ENCODE measurements at regions not wholly inside any gene's neighbourhood (a gene's known extent, or its start where the extent isn't known, plus 50 kb on each side); places are given as distances from the start of the nearest gene placed in this dataset.
A peak's percentile ranks its signal among the peaks of the same experiment; 100 is the strongest.

DNA sequence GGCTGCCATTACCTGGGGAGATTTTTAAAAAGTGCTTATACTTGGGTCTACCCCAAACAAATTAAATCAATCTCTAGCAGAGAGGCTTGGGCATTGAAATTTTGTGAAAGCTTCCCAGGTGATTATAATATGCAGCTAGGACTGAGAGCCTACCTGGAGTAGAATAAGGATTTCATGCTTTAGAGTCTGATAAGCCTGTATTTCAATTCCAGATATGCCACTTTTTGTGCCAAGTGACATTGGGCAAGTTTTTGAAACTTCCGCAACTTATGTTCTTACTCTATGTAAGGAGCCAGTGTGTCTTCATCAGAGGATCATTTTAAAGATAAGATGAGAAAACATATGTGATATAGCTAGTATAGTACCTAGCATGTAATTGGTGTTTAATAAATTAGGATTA lies 159.8 kb upstream of the LRIG3 start:
- no peaks in the 10 kb centered on the region for H3K79me2 ChIP-seq (ENCODE audit: control insufficient read depth, insufficient read depth, low read length)
- DNase-seq (ENCODE audit: low read depth in 2 of 2), result no peak
- H4K20me1 ChIP-seq (ENCODE audit: control insufficient read depth, extremely low read depth, insufficient read depth, low read length), result no peaks in the 10 kb centered on the region
- peaks cover 8% of the 10 kb centered on the region for H3K4me1 ChIP-seq (ENCODE audit: control insufficient read depth, extremely low read depth, insufficient read depth, low read length)
- no peak overlapping the region for H3K27ac ChIP-seq (ENCODE audit: insufficient read depth, low read length)
- H3K9me3 ChIP-seq (ENCODE audit: control insufficient read depth, insufficient read depth, low read depth, low read length), result no peaks in the 10 kb centered on the region
- no peak overlapping the region for H3K9ac ChIP-seq (ENCODE audit: insufficient read depth, low read length)
- H2AFZ ChIP-seq (ENCODE audit: low read length), result no peak overlapping the region
- H3K36me3 ChIP-seq (ENCODE audit: control insufficient read depth, insufficient read depth, low read length), result no peaks in the 10 kb centered on the region
- no peak for TF ChIP-seq EZH2 (IDR thresholded peaks at IDR 0.05; ENCODE audit: low read length, missing control alignments)
- TF ChIP-seq, protein P1, sequence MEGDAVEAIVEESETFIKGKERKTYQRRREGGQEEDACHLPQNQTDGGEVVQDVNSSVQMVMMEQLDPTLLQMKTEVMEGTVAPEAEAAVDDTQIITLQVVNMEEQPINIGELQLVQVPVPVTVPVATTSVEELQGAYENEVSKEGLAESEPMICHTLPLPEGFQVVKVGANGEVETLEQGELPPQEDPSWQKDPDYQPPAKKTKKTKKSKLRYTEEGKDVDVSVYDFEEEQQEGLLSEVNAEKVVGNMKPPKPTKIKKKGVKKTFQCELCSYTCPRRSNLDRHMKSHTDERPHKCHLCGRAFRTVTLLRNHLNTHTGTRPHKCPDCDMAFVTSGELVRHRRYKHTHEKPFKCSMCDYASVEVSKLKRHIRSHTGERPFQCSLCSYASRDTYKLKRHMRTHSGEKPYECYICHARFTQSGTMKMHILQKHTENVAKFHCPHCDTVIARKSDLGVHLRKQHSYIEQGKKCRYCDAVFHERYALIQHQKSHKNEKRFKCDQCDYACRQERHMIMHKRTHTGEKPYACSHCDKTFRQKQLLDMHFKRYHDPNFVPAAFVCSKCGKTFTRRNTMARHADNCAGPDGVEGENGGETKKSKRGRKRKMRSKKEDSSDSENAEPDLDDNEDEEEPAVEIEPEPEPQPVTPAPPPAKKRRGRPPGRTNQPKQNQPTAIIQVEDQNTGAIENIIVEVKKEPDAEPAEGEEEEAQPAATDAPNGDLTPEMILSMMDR (conservative IDR thresholded peaks at IDR 0.05 in 1 of 2, IDR thresholded peaks at IDR 0.05 in 1 of 2; ENCODE audit: low read depth in 1 of 2, low read length in 2 of 2), result no peak
- no peak overlapping the region for H3K4me3 ChIP-seq (replicated peaks in 1 of 4; ENCODE audit: control extremely low read depth in 1 of 4, insufficient read depth in 1 of 4, low read depth in 3 of 4, low read length in 4 of 4)
- H3K27me3 ChIP-seq (ENCODE audit: control insufficient read depth, insufficient read depth, low read length), result no peaks in the 10 kb centered on the region
- no peak overlapping the region for H3K4me2 ChIP-seq (ENCODE audit: extremely low read depth, insufficient read depth, low read length)

DNA sequence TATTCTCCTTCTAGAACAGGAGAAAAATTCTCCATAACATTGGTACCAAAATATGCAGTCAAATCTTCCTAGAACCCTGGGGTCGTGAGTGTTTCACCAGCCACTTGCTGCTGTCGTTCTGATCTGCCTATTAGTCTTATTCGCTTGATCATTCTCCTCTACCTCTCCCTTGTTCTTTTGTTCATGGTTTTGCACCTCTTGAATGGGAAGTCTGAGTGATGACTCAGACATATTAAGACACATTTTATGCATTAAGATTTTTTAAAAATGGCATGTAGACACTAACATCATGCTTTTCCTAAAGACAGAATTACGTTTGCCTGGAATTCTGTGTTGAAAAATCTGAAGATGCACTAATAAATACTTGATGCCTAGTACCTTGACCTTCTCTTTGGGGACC lies 159.2 kb upstream of the LRIG3 start:
- H3K79me2 ChIP-seq (ENCODE audit: control insufficient read depth, insufficient read depth, low read length), result no peaks in the 10 kb centered on the region
- no peak overlapping the region for H3K4me3 ChIP-seq (replicated peaks in 1 of 4; ENCODE audit: control extremely low read depth in 1 of 4, insufficient read depth in 1 of 4, low read depth in 3 of 4, low read length in 4 of 4)
- no peak overlapping the region for H3K9ac ChIP-seq (ENCODE audit: insufficient read depth, low read length)
- peaks cover 4% of the 10 kb centered on the region for H3K4me1 ChIP-seq (ENCODE audit: control insufficient read depth, extremely low read depth, insufficient read depth, low read length)
- no peak overlapping the region for H3K27ac ChIP-seq (ENCODE audit: insufficient read depth, low read length)
- no peak for TF ChIP-seq EZH2 (IDR thresholded peaks at IDR 0.05; ENCODE audit: low read length, missing control alignments)
- TF ChIP-seq, protein P1 (conservative IDR thresholded peaks at IDR 0.05 in 1 of 2, IDR thresholded peaks at IDR 0.05 in 1 of 2; ENCODE audit: low read depth in 1 of 2, low read length in 2 of 2), result no peak
- H2AFZ ChIP-seq (ENCODE audit: low read length), result no peak overlapping the region
- no peaks in the 10 kb centered on the region for H3K9me3 ChIP-seq (ENCODE audit: control insufficient read depth, insufficient read depth, low read depth, low read length)
- no peaks in the 10 kb centered on the region for H4K20me1 ChIP-seq (ENCODE audit: control insufficient read depth, extremely low read depth, insufficient read depth, low read length)
- peak in 1 of 2 donors; percentile 36 for DNase-seq (ENCODE audit: low read depth in 2 of 2)
- no peaks in the 10 kb centered on the region for H3K27me3 ChIP-seq (ENCODE audit: control insufficient read depth, insufficient read depth, low read length)
- no peak overlapping the region for H3K4me2 ChIP-seq (ENCODE audit: extremely low read depth, insufficient read depth, low read length)
- H3K36me3 ChIP-seq (ENCODE audit: control insufficient read depth, insufficient read depth, low read length), result no peaks in the 10 kb centered on the region

DNA sequence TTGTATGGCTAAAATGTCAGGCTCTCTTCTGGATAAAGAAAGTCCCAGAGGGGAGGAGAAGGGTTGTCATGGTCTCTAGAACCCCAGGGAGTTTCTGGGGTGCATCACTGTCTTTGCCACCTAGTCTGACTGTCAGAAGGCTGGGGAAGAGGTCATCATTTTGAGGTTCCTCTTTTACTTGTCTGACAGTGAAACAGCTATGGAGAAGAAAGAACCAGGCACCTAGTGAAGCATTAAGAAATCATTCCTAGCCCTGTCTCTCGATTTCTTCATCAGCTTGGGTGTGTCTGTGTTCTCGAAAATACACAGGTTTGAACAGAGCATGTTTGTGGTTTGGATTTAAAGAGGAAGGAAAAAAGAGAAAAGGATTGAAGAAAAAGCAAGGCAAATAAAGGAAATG lies 158.7 kb upstream of the LRIG3 start:
- peaks cover 2% of the 10 kb centered on the region for H3K4me1 ChIP-seq (ENCODE audit: control insufficient read depth, extremely low read depth, insufficient read depth, low read length)
- H3K79me2 ChIP-seq (ENCODE audit: control insufficient read depth, insufficient read depth, low read length), result no peaks in the 10 kb centered on the region
- H3K4me3 ChIP-seq (replicated peaks in 1 of 4; ENCODE audit: control extremely low read depth in 1 of 4, insufficient read depth in 1 of 4, low read depth in 3 of 4, low read length in 4 of 4), result no peak overlapping the region
- H3K9me3 ChIP-seq (ENCODE audit: control insufficient read depth, insufficient read depth, low read depth, low read length), result no peaks in the 10 kb centered on the region
- H2AFZ ChIP-seq (ENCODE audit: low read length), result no peak overlapping the region
- H4K20me1 ChIP-seq (ENCODE audit: control insufficient read depth, extremely low read depth, insufficient read depth, low read length), result no peaks in the 10 kb centered on the region
- H3K27ac ChIP-seq (ENCODE audit: insufficient read depth, low read length), result no peak overlapping the region
- H3K4me2 ChIP-seq (ENCODE audit: extremely low read depth, insufficient read depth, low read length), result no peak overlapping the region
- no peaks in the 10 kb centered on the region for H3K36me3 ChIP-seq (ENCODE audit: control insufficient read depth, insufficient read depth, low read length)
- H3K27me3 ChIP-seq (ENCODE audit: control insufficient read depth, insufficient read depth, low read length), result no peaks in the 10 kb centered on the region
- no peak for TF ChIP-seq EZH2 (IDR thresholded peaks at IDR 0.05; ENCODE audit: low read length, missing control alignments)
- TF ChIP-seq, protein P1 (conservative IDR thresholded peaks at IDR 0.05 in 1 of 2, IDR thresholded peaks at IDR 0.05 in 1 of 2; ENCODE audit: low read depth in 1 of 2, low read length in 2 of 2), result no peak
- no peak for DNase-seq (ENCODE audit: low read depth in 2 of 2)
- H3K9ac ChIP-seq (ENCODE audit: insufficient read depth, low read length), result no peak overlapping the region
